ENCODE measurements at regions not wholly inside any gene's neighbourhood (a gene's known extent, or its start where the extent isn't known, plus 50 kb on each side); places are given as distances from the start of the nearest gene placed in this dataset.

DNA sequence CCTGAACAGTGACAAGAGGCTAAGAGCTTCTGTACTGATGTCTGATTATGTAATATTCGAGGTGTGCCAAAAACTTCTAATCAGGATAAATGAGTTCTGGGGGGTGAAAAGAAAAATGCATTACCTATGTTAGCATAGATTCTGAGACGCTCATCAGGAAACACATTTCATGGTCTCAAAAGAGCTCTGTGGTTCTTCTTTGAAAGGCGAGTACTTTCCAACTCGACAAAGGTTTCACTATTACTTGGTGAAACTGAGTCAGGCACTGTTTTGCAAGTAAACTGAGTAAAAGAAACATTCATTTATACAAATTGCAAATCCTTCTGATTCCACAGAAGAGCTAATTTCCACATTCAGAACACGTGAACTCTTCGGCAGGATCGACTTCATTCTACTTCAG is 523.2 kb downstream of the GATA3 start:
- H3K4me1 Mint-ChIP-seq (ENCODE audit: low read depth, unreplicated experiment): peaks cover 10% of the 10 kb centered on the region
- no peak overlapping the region for H3K27ac Mint-ChIP-seq (ENCODE audit: unreplicated experiment)
- DNase-seq: no peak
- peaks cover 10% of the 10 kb centered on the region for H3K27me3 Mint-ChIP-seq (ENCODE audit: insufficient read depth, unreplicated experiment)
- BruUV-seq (replicated peaks): no TSS peak
- no peaks in the 10 kb centered on the region for H3K36me3 Mint-ChIP-seq (ENCODE audit: insufficient read depth, unreplicated experiment)
- Histone ChIP-seq H3K4me1 (no peaks in the 10 kb centered on the region), H3K4me3 (ENCODE audit: low read depth, low read length) (no peak overlapping the region), H3K27me3 (replicated peaks; ENCODE audit: control insufficient read depth, insufficient read depth, low read length) (no peaks in the 10 kb centered on the region), H3K36me3 (ENCODE audit: control insufficient read depth, insufficient read depth, low read length) (no peaks in the 10 kb centered on the region), H3K9me3 (no peaks in the 10 kb centered on the region)
- TF ChIP-seq, protein P1, sequence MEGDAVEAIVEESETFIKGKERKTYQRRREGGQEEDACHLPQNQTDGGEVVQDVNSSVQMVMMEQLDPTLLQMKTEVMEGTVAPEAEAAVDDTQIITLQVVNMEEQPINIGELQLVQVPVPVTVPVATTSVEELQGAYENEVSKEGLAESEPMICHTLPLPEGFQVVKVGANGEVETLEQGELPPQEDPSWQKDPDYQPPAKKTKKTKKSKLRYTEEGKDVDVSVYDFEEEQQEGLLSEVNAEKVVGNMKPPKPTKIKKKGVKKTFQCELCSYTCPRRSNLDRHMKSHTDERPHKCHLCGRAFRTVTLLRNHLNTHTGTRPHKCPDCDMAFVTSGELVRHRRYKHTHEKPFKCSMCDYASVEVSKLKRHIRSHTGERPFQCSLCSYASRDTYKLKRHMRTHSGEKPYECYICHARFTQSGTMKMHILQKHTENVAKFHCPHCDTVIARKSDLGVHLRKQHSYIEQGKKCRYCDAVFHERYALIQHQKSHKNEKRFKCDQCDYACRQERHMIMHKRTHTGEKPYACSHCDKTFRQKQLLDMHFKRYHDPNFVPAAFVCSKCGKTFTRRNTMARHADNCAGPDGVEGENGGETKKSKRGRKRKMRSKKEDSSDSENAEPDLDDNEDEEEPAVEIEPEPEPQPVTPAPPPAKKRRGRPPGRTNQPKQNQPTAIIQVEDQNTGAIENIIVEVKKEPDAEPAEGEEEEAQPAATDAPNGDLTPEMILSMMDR (IDR thresholded peaks at IDR 0.05; ENCODE audit: insufficient read depth in 1 of 2, low read depth in 1 of 2, low read length in 1 of 2, severe bottlenecking in 1 of 2, unreplicated experiment in 1 of 2): no peak
- ChIA-PET CTCF (no interaction called here), POLR2A (no interaction called here)
- H3K9me3 Mint-ChIP-seq (ENCODE audit: unreplicated experiment): no peaks in the 10 kb centered on the region
- intact Hi-C loops (cut with micrococcal nuclease; ENCODE audit: unreplicated experiment): no loop called here
- no peak overlapping the region for H3K4me3 Mint-ChIP-seq (ENCODE audit: unreplicated experiment)

DNA sequence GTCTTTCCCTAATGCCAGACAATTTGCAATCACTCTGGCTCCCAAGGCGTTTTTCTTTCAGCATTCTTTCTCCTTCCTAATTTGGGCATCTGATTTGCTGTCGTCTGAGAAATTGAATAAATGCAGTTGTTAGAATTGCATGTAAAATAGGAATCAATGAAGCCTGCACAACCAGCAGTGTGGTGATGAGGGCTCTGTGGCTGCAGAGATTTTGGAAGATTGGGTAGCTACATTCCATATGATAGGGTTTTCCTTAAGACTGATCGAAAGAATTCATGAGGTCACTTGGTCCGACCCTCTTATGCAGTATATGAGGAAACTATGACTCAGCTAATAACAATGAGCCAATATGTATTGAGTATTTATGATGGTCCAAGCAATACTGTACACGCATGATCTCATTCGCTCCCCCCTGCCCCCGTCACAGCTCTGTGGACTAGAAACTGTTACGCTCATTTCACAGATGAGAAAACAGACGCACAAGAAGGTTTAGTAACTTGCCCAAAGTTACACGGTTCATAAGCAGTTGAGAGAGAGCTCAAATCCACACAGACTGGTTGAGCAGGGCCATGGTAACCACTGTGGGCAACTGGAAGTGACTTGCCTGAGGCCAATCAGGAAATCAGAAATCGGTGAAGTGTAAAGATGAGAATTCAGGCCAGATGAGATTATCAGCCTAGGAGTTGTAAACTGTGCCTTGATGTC is 527.2 kb downstream of the GATA3 start:
- TF ChIP-seq, protein P1 (IDR thresholded peaks at IDR 0.05; ENCODE audit: insufficient read depth in 1 of 2, low read depth in 1 of 2, low read length in 1 of 2, severe bottlenecking in 1 of 2, unreplicated experiment in 1 of 2): no peak
- Mint-ChIP-seq H3K9me3 (ENCODE audit: unreplicated experiment) (no peaks in the 10 kb centered on the region), H3K27ac (ENCODE audit: unreplicated experiment) (peak overlapping the region; percentile 6), H3K27me3 (ENCODE audit: insufficient read depth, unreplicated experiment) (peaks cover 3% of the 10 kb centered on the region), H3K36me3 (ENCODE audit: insufficient read depth, unreplicated experiment) (no peaks in the 10 kb centered on the region), H3K4me3 (ENCODE audit: unreplicated experiment) (no peak overlapping the region), H3K4me1 (ENCODE audit: low read depth, unreplicated experiment) (peaks cover 10% of the 10 kb centered on the region)
- peak in 1 of 2 experiments; percentile 7 for DNase-seq
- no peaks in the 10 kb centered on the region for H3K4me1 ChIP-seq
- H3K9me3 ChIP-seq: no peaks in the 10 kb centered on the region
- H3K27me3 ChIP-seq (replicated peaks; ENCODE audit: control insufficient read depth, insufficient read depth, low read length): no peaks in the 10 kb centered on the region; the same call in 1 of the 2 replicates
- H3K4me3 ChIP-seq (ENCODE audit: low read depth, low read length): no peak overlapping the region
- CTCF ChIA-PET: no interaction called here
- H3K36me3 ChIP-seq (ENCODE audit: control insufficient read depth, insufficient read depth, low read length): no peaks in the 10 kb centered on the region
- intact Hi-C loops (cut with micrococcal nuclease; ENCODE audit: unreplicated experiment): no loop called here
- no TSS peak for BruUV-seq (replicated peaks)
- POLR2A ChIA-PET: no interaction called here

DNA sequence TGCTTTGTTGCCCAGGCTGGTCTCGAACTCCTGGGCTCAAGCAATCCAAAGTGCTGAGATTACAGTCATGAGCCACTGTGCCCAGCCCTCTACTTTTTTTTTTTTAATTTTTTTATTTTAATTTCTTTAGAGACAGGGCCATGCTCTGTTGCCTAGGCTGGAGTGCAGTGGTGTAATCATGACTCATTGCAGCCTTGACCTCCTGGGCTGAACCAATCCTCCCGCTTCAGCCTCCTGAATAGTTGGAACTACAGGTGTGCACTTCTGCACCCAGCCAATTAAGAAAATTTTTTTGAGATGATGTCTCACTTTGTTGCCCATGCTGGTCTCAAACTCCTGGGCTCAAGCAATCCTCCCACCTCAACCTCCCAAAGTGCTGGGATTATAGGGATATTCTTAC is 528.6 kb downstream of the GATA3 start:
- Mint-ChIP-seq H3K36me3 (ENCODE audit: insufficient read depth, unreplicated experiment) (no peaks in the 10 kb centered on the region), H3K27ac (ENCODE audit: unreplicated experiment) (no peak overlapping the region), H3K27me3 (ENCODE audit: insufficient read depth, unreplicated experiment) (peaks cover 12% of the 10 kb centered on the region), H3K9me3 (ENCODE audit: unreplicated experiment) (no peaks in the 10 kb centered on the region), H3K4me3 (ENCODE audit: unreplicated experiment) (no peak overlapping the region), H3K4me1 (ENCODE audit: low read depth, unreplicated experiment) (peaks cover 10% of the 10 kb centered on the region)
- no peak overlapping the region for H3K4me3 ChIP-seq (ENCODE audit: low read depth, low read length)
- POLR2A ChIA-PET: no interaction called here
- DNase-seq: no peak
- H3K4me1 ChIP-seq: no peaks in the 10 kb centered on the region
- intact Hi-C loops (cut with micrococcal nuclease; ENCODE audit: unreplicated experiment): no loop called here
- no peaks in the 10 kb centered on the region; the same call in 1 of the 2 replicates for H3K27me3 ChIP-seq (replicated peaks; ENCODE audit: control insufficient read depth, insufficient read depth, low read length)
- BruUV-seq (replicated peaks): no TSS peak
- CTCF ChIA-PET: no interaction called here
- H3K9me3 ChIP-seq: no peaks in the 10 kb centered on the region
- no peaks in the 10 kb centered on the region for H3K36me3 ChIP-seq (ENCODE audit: control insufficient read depth, insufficient read depth, low read length)
- TF ChIP-seq, protein P1 (IDR thresholded peaks at IDR 0.05; ENCODE audit: insufficient read depth in 1 of 2, low read depth in 1 of 2, low read length in 1 of 2, severe bottlenecking in 1 of 2, unreplicated experiment in 1 of 2): no peak
